ENCODE measurements at regions not wholly inside any gene's neighbourhood (a gene's known extent, or its start where the extent isn't known, plus 50 kb on each side); places are given as distances from the start of the nearest gene placed in this dataset.

DNA sequence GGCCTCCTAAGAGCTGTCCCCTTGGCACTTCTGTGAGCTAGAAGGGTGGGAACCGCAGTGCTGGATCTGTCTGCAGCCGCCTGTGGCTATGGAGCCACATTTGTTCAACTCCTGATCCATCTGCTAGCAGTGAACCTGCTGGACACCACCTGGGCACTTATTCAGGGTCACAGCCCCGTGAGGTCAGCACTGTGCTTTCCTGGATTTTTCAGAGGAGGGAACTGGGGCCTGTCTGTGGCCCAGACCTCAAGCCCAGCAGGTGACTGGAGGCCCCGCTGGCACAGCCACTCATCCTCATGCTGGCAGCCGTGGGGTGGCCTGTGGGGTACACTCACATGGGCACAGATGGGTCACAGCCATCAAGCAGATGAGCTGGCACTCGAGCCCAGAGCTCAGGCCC is 155.3 kb downstream of the TFCP2L1 start:
- no peak for TF ChIP-seq EZH2 (IDR thresholded peaks at IDR 0.05; ENCODE audit: borderline replicate concordance, low read depth, low read length, severe bottlenecking)
- no peak for TF ChIP-seq POLR2A (IDR thresholded peaks at IDR 0.05; ENCODE audit: low read depth, low read length)
- TF ChIP-seq, protein P1, sequence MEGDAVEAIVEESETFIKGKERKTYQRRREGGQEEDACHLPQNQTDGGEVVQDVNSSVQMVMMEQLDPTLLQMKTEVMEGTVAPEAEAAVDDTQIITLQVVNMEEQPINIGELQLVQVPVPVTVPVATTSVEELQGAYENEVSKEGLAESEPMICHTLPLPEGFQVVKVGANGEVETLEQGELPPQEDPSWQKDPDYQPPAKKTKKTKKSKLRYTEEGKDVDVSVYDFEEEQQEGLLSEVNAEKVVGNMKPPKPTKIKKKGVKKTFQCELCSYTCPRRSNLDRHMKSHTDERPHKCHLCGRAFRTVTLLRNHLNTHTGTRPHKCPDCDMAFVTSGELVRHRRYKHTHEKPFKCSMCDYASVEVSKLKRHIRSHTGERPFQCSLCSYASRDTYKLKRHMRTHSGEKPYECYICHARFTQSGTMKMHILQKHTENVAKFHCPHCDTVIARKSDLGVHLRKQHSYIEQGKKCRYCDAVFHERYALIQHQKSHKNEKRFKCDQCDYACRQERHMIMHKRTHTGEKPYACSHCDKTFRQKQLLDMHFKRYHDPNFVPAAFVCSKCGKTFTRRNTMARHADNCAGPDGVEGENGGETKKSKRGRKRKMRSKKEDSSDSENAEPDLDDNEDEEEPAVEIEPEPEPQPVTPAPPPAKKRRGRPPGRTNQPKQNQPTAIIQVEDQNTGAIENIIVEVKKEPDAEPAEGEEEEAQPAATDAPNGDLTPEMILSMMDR (IDR thresholded peaks at IDR 0.05; ENCODE audit: extremely low read depth in 1 of 2, insufficient read depth in 1 of 2, low read depth in 1 of 2, low read length in 2 of 2) = no peak
